ENCODE measurements at regions not wholly inside any gene's neighbourhood (a gene's known extent, or its start where the extent isn't known, plus 50 kb on each side); places are given as distances from the start of the nearest gene placed in this dataset.

- TF ChIP-seq EZH2 (IDR thresholded peaks at IDR 0.05; ENCODE audit: borderline replicate concordance, low read depth, low read length, poor library complexity, severe bottlenecking) = no peak
- TF ChIP-seq, protein P1, sequence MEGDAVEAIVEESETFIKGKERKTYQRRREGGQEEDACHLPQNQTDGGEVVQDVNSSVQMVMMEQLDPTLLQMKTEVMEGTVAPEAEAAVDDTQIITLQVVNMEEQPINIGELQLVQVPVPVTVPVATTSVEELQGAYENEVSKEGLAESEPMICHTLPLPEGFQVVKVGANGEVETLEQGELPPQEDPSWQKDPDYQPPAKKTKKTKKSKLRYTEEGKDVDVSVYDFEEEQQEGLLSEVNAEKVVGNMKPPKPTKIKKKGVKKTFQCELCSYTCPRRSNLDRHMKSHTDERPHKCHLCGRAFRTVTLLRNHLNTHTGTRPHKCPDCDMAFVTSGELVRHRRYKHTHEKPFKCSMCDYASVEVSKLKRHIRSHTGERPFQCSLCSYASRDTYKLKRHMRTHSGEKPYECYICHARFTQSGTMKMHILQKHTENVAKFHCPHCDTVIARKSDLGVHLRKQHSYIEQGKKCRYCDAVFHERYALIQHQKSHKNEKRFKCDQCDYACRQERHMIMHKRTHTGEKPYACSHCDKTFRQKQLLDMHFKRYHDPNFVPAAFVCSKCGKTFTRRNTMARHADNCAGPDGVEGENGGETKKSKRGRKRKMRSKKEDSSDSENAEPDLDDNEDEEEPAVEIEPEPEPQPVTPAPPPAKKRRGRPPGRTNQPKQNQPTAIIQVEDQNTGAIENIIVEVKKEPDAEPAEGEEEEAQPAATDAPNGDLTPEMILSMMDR (conservative IDR thresholded peaks at IDR 0.05; ENCODE audit: low read depth, low read length) = no peak
These were observed 202.5 kb downstream of the KLHL28 start for GRCh38 chr14:44759277-44759676.
